C4-2B (cell line): ENCODE measurements at regions not wholly inside any gene's neighbourhood (a gene's known extent, or its start where the extent isn't known, plus 50 kb on each side); places are given as distances from the start of the nearest gene placed in this dataset.

Experiments used
- CTCF ChIP-seq: fragments of 450-650 bp; conservative IDR thresholded peaks from 2 replicates; pipeline ENCODE4 v1.5.1; 2017; ENCODE audit warnings: mild to moderate bottlenecking
- ZFX ChIP-seq: fragments of 450-650 bp; IDR thresholded peaks from 2 replicates; pipeline ENCODE4 v1.6.1; 2017

GRCh38 chr12:47409310-47409987, 296.4 kb downstream of the RPAP3 start:
- TF ChIP-seq CTCF (no peak), ZFX (no peak)
